B cell (primary cell): ENCODE measurements at regions not wholly inside any gene's neighbourhood (a gene's known extent, or its start where the extent isn't known, plus 50 kb on each side); places are given as distances from the start of the nearest gene placed in this dataset.

Experiments used
- ATAC-seq: fragments of 200-7000 bp; cut with Tn5 transposase; one replicate; pipeline ENCODE4 v1.10.0; 2021; ENCODE audit warnings: low read depth, mild to moderate bottlenecking, moderate number of reproducible peaks, moderate library complexity
- CTCF ChIA-PET: fragments of 350-600 bp; sonication (Branson Sonifier 250); formaldehyde crosslinking; loops from one replicate; lab custom pipeline; 2021; ENCODE audit warnings: antibody characterized with exemption, inconsistent platforms; lab: Charles Lee
- POLR2A ChIA-PET: fragments of 350-600 bp; sonication (Branson Sonifier 250); formaldehyde crosslinking; loops from one replicate; lab custom pipeline; 2021; ENCODE audit warnings: antibody characterized with exemption; lab: Charles Lee
- DNase-seq: peaks from one replicate; pipeline ENCODE4 v3.0.0; 2013
- H2AFZ ChIP-seq: 2 replicates; pipeline ENCODE4 v1.6.1; 2012; ENCODE audit warnings: mild to moderate bottlenecking, low read depth, low read length; ENCODE audit not compliant: insufficient read depth, poor library complexity, severe bottlenecking
- H3K27ac ChIP-seq, 2 donors: 1 replicate in 1 of 2; 2 replicates in 1 of 2; pipeline ENCODE4 v1.5.1; 2012 to 2013; ENCODE audit warnings: low read length in 2 of 2, mild to moderate bottlenecking in 2 of 2, moderate library complexity in 1 of 2
- H3K27me3 ChIP-seq, 4 experiments: fragments of 200-600 bp in 1 of 4; sonication (generic) in 1 of 4; replicated peaks in 1 of 4; 1 replicate in 2 of 4; 2 replicates in 2 of 4; pipeline versions ENCODE4 v1.6.1 to v1.7.0; 2013 to 2016; ENCODE audit warnings: low read length in 3 of 4, mild to moderate bottlenecking in 2 of 4, mixed read lengths in 1 of 4, moderate library complexity in 1 of 4; ENCODE audit not compliant: insufficient read depth in 4 of 4, control insufficient read depth in 3 of 4; ENCODE audit errors: control extremely low read depth in 1 of 4
- H3K36me3 ChIP-seq, 2 experiments: replicated peaks in 1 of 2; 1 replicate in 1 of 2; 2 replicates in 1 of 2; pipeline versions ENCODE4 v1.6.1 to v1.7.1; 2013; ENCODE audit warnings: low read length in 1 of 2; ENCODE audit not compliant: insufficient read depth in 2 of 2, control insufficient read depth in 1 of 2; ENCODE audit errors: control extremely low read depth in 1 of 2, extremely low read depth in 1 of 2
- H3K4me1 ChIP-seq, 2 donors: fragments of 200-600 bp in 1 of 2; sonication (generic) in 1 of 2; 1 replicate in 1 of 2; 2 replicates in 1 of 2; pipeline versions ENCODE4 v1.5.1 to v1.6.1; 2013 to 2017; ENCODE audit warnings: low read length in 2 of 2; ENCODE audit not compliant: control insufficient read depth in 2 of 2, insufficient read depth in 2 of 2
- H3K4me2 ChIP-seq: replicated peaks from 2 replicates; pipeline ENCODE3; 2012; ENCODE audit warnings: mild to moderate bottlenecking, low read depth, low read length; ENCODE audit not compliant: poor library complexity, severe bottlenecking
- H3K4me3 ChIP-seq, 5 experiments: fragments of 200-600 bp in 1 of 5; sonication (generic) in 1 of 5; 1 replicate in 3 of 5; 2 replicates in 2 of 5; pipeline versions ENCODE4 v1.5.1 to v1.7.0; 2011 to 2016; ENCODE audit warnings: low read length in 4 of 5, mild to moderate bottlenecking in 4 of 5, low read depth in 2 of 5, control low read depth in 1 of 5, moderate library complexity in 1 of 5; ENCODE audit not compliant: insufficient read depth in 1 of 5; ENCODE audit errors: control extremely low read depth in 1 of 5, extremely low read depth in 1 of 5
- H3K79me2 ChIP-seq: fragments of 200-600 bp; sonication (generic); one replicate; pipeline ENCODE4 v1.6.0; 2016; ENCODE audit warnings: low read length; ENCODE audit not compliant: control insufficient read depth, insufficient read depth
- H3K9ac ChIP-seq: fragments of 200-600 bp; sonication (generic); 2 replicates; pipeline ENCODE4 v1.6.1; 2017; ENCODE audit warnings: mild to moderate bottlenecking, low read length, moderate library complexity
- H3K9me3 ChIP-seq, 3 donors: one replicate each; pipeline versions ENCODE4 v1.6.1 to v1.7.1; 2013; ENCODE audit warnings: low read length in 2 of 3; ENCODE audit not compliant: control insufficient read depth in 2 of 3, insufficient read depth in 1 of 3; ENCODE audit errors: control extremely low read depth in 1 of 3
- H4K20me1 ChIP-seq: 2 replicates; pipeline ENCODE4 v1.6.0; 2012; ENCODE audit warnings: mild to moderate bottlenecking, low read length; ENCODE audit not compliant: insufficient read depth, control insufficient read depth, poor library complexity, severe bottlenecking
- H3K27ac Mint-ChIP-seq: one replicate; pipeline ENCODE4 v1.8.0; 2021; ENCODE audit warnings: mixed read lengths
- H3K27me3 Mint-ChIP-seq: one replicate; pipeline ENCODE4 v1.8.0; 2021; ENCODE audit warnings: mixed read lengths
- H3K4me1 Mint-ChIP-seq: one replicate; pipeline ENCODE4 v1.8.0; 2021; ENCODE audit warnings: mixed read lengths
- H3K4me3 Mint-ChIP-seq: one replicate; pipeline ENCODE4 v1.8.0; 2021; ENCODE audit warnings: mixed read lengths
- H3K9me3 Mint-ChIP-seq: one replicate; pipeline ENCODE4 v1.8.0; 2022; ENCODE audit warnings: mixed read lengths; ENCODE audit not compliant: insufficient read depth
- EZH2 ChIP-seq: IDR thresholded peaks from 2 replicates; pipeline ENCODE4 v1.6.1; 2012; ENCODE audit warnings: borderline replicate concordance, low read depth, mild to moderate bottlenecking, moderate library complexity, low read length; ENCODE audit not compliant: insufficient read depth, poor library complexity, severe bottlenecking
- WGBS: methylation state at CpG from one replicate; pipeline ENCODE4 v1.1.5; 2013; ENCODE audit warnings: missing lambda C conversion rate; ENCODE audit not compliant: insufficient coverage; 5-methylcytosine and 5-hydroxymethylcytosine counted together
- intact Hi-C: fragments of 100-400 bp; cut with micrococcal nuclease; formaldehyde crosslinking; loops from one replicate; pipeline ENCODE4 v1.10.0; 2022
- TF ChIP-seq, protein P1 (sequence below): fragments of 200-600 bp; IDR thresholded peaks from one replicate; pipeline ENCODE4 v1.8.0; 2022; ENCODE audit warnings: antibody characterized with exemption, mild to moderate bottlenecking

DNA sequence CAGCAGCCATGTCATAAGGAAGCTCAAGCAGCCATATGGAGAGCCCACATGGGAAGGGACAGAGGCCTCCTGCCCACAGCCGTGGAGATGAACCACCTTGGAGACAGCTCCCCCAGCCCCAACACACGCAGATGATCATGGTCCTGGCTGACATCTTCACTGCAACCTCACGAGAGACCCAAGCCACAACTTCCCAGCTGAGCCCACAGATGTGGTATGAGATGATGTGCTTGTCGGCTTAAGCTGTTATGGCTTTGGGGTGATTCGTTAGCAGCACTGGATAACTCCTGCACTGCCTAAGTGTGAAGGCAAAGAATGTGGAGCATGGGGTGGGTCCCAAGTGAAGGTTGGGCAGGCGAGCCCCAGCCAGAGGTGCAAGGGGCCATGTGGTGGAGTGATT, 163.4 kb downstream of the ERCC6L2 start:
- H3K9ac ChIP-seq = no peak overlapping the region
- H3K27ac Mint-ChIP-seq = no peak overlapping the region
- H3K4me3 ChIP-seq = no peak overlapping the region
- H3K4me1 ChIP-seq = no peaks in the 10 kb centered on the region
- ChIA-PET CTCF (no interaction called here), POLR2A (no interaction called here)
- H3K4me3 Mint-ChIP-seq = no peak overlapping the region
- H3K9me3 ChIP-seq = peaks cover 0 to 48% (median 0%) of the 10 kb centered on the region in 3 donors
- peaks cover 21% of the 10 kb centered on the region for H3K9me3 Mint-ChIP-seq
- peaks cover 0 to 3% (median 0%) of the 10 kb centered on the region in 4 experiments for H3K27me3 ChIP-seq
- peaks cover 20% of the 10 kb centered on the region for H3K27me3 Mint-ChIP-seq
- intact Hi-C loops = no loop called here
- DNase-seq = no peak
- no peaks in the 10 kb centered on the region for H3K36me3 ChIP-seq
- no peaks in the 10 kb centered on the region for H3K4me1 Mint-ChIP-seq
- no peaks in the 10 kb centered on the region for H3K79me2 ChIP-seq
- no peaks in the 10 kb centered on the region for H4K20me1 ChIP-seq
- H2AFZ ChIP-seq = no peak overlapping the region
- no peak overlapping the region for H3K27ac ChIP-seq
- no peak for TF ChIP-seq EZH2
- TF ChIP-seq, protein P1, sequence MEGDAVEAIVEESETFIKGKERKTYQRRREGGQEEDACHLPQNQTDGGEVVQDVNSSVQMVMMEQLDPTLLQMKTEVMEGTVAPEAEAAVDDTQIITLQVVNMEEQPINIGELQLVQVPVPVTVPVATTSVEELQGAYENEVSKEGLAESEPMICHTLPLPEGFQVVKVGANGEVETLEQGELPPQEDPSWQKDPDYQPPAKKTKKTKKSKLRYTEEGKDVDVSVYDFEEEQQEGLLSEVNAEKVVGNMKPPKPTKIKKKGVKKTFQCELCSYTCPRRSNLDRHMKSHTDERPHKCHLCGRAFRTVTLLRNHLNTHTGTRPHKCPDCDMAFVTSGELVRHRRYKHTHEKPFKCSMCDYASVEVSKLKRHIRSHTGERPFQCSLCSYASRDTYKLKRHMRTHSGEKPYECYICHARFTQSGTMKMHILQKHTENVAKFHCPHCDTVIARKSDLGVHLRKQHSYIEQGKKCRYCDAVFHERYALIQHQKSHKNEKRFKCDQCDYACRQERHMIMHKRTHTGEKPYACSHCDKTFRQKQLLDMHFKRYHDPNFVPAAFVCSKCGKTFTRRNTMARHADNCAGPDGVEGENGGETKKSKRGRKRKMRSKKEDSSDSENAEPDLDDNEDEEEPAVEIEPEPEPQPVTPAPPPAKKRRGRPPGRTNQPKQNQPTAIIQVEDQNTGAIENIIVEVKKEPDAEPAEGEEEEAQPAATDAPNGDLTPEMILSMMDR = no peak
- 72% methylated on average over 4 of the region's 6 CpGs for WGBS
- ATAC-seq = no peak
- H3K4me2 ChIP-seq = no peak overlapping the region

DNA sequence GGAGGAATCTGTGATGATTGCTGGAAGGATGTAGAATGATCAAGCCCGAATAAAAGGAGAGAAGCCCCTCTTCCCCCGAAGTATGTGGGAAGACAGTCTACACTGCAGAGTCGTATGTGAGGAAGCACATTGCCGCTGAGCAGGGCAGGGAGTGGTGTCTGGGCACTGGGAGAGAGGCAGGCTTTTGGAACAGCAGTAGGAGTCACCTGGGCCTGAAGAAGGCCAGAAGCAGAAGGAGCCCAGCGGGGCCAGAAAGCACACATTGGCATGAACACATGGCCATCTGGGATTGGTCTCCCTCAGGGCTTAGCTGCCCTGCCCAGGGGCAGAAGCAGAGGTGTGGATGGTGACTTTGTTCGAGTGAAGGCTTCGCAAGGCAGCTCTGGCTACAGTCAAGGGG, 162.8 kb downstream of the ERCC6L2 start:
- no peak for ATAC-seq
- 97% methylated on average over 7 of the region's 7 CpGs for WGBS
- no peak overlapping the region for H3K27ac Mint-ChIP-seq
- CTCF ChIA-PET = no interaction called here
- POLR2A ChIA-PET = no interaction called here
- no peak overlapping the region for H3K4me3 Mint-ChIP-seq
- Histone ChIP-seq H3K36me3 (no peaks in the 10 kb centered on the region), H3K9me3 (peaks cover 0 to 51% (median 0%) of the 10 kb centered on the region in 3 donors), H3K4me3 (no peak overlapping the region), H4K20me1 (no peaks in the 10 kb centered on the region), H3K27ac (no peak overlapping the region), H3K4me2 (no peak overlapping the region), H2AFZ (no peak overlapping the region), H3K9ac (no peak overlapping the region), H3K79me2 (no peaks in the 10 kb centered on the region), H3K27me3 (peaks cover 0 to 3% (median 0%) of the 10 kb centered on the region in 4 experiments), H3K4me1 (no peaks in the 10 kb centered on the region)
- DNase-seq = no peak
- H3K27me3 Mint-ChIP-seq = peaks cover 20% of the 10 kb centered on the region
- H3K9me3 Mint-ChIP-seq = peaks cover 21% of the 10 kb centered on the region
- TF ChIP-seq, protein P1 = no peak
- no peak for TF ChIP-seq EZH2
- H3K4me1 Mint-ChIP-seq = no peaks in the 10 kb centered on the region
- intact Hi-C loops = no loop called here
